ENCODE measurements at regions not wholly inside any gene's neighbourhood (a gene's known extent, or its start where the extent isn't known, plus 50 kb on each side); places are given as distances from the start of the nearest gene placed in this dataset.

DNA sequence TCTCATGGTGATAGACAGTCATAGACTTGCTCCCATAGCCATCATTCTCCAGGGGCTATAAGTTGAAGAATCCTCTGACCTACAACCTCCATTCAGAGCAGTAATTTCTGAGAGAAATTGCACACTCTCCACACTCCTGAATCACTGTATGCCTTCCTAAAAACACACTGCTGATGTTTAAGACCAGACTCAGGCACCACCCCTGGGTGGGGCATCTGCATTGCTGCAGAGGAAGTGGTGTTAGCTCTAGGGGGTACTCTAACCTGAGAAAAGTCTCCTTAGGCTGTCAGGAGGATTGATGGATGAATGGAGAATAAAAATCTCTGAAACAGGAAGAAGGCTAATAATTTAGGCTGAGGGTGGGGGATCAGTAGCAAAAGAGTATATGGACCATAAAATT, 436.1 kb downstream of the DAD1 start:
- no peak for TF ChIP-seq FOS (IDR thresholded peaks at IDR 0.05; ENCODE audit: low read depth, low read length)
- no peak for TF ChIP-seq SMC3 (IDR thresholded peaks at IDR 0.05; ENCODE audit: low read depth, low read length)
- TF ChIP-seq, protein P1, sequence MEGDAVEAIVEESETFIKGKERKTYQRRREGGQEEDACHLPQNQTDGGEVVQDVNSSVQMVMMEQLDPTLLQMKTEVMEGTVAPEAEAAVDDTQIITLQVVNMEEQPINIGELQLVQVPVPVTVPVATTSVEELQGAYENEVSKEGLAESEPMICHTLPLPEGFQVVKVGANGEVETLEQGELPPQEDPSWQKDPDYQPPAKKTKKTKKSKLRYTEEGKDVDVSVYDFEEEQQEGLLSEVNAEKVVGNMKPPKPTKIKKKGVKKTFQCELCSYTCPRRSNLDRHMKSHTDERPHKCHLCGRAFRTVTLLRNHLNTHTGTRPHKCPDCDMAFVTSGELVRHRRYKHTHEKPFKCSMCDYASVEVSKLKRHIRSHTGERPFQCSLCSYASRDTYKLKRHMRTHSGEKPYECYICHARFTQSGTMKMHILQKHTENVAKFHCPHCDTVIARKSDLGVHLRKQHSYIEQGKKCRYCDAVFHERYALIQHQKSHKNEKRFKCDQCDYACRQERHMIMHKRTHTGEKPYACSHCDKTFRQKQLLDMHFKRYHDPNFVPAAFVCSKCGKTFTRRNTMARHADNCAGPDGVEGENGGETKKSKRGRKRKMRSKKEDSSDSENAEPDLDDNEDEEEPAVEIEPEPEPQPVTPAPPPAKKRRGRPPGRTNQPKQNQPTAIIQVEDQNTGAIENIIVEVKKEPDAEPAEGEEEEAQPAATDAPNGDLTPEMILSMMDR (conservative IDR thresholded peaks at IDR 0.05; ENCODE audit: low read depth, low read length), result no peak
- no peak for TF ChIP-seq MAFK (IDR thresholded peaks at IDR 0.05; ENCODE audit: low read depth, low read length)
- no peak for TF ChIP-seq RAD21 (IDR thresholded peaks at IDR 0.05; ENCODE audit: low read length)
- no peak for TF ChIP-seq POLR2A (IDR thresholded peaks at IDR 0.05; ENCODE audit: low read depth, low read length)
- TF ChIP-seq RFX5 (IDR thresholded peaks at IDR 0.05; ENCODE audit: low read depth, low read length), result no peak
- TF ChIP-seq, protein P2, sequence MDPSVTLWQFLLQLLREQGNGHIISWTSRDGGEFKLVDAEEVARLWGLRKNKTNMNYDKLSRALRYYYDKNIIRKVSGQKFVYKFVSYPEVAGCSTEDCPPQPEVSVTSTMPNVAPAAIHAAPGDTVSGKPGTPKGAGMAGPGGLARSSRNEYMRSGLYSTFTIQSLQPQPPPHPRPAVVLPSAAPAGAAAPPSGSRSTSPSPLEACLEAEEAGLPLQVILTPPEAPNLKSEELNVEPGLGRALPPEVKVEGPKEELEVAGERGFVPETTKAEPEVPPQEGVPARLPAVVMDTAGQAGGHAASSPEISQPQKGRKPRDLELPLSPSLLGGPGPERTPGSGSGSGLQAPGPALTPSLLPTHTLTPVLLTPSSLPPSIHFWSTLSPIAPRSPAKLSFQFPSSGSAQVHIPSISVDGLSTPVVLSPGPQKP (IDR thresholded peaks at IDR 0.05; ENCODE audit: borderline replicate concordance, low read depth, low read length), result no peak
- TF ChIP-seq, protein P3, sequence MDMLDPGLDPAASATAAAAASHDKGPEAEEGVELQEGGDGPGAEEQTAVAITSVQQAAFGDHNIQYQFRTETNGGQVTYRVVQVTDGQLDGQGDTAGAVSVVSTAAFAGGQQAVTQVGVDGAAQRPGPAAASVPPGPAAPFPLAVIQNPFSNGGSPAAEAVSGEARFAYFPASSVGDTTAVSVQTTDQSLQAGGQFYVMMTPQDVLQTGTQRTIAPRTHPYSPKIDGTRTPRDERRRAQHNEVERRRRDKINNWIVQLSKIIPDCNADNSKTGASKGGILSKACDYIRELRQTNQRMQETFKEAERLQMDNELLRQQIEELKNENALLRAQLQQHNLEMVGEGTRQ (IDR thresholded peaks at IDR 0.05; ENCODE audit: low read depth, low read length), result no peak
- no peak for TF ChIP-seq RCOR1 (IDR thresholded peaks at IDR 0.05; ENCODE audit: insufficient replicate concordance, low read length)
- no peak for TF ChIP-seq MAZ (IDR thresholded peaks at IDR 0.05; ENCODE audit: borderline replicate concordance, low read depth, low read length)
- no peak for TF ChIP-seq BHLHE40 (IDR thresholded peaks at IDR 0.05; ENCODE audit: low read depth, low read length)
- no peak for TF ChIP-seq CEBPB (IDR thresholded peaks at IDR 0.05; ENCODE audit: low read depth, low read length)

Data from IMR-90 (cell line).